Uterus (tissue), 2 donors: ENCODE measurements at regions not wholly inside any gene's neighbourhood (a gene's known extent, or its start where the extent isn't known, plus 50 kb on each side); places are given as distances from the start of the nearest gene placed in this dataset.

Experiments used
- POLR2A ChIP-seq, 2 donors: fragments of 450-650 bp; IDR thresholded peaks; one replicate each; pipeline ENCODE4 v1.6.1; 2016; ENCODE audit warnings: antibody characterized with exemption in 2 of 2, mild to moderate bottlenecking in 1 of 2, moderate library complexity in 1 of 2
- TF ChIP-seq, protein P1 (sequence below), 4 experiments: fragments of 200-600 bp in 2 of 4; fragments of 450-650 bp in 2 of 4; sonication (generic) in 2 of 4; IDR thresholded peaks; one replicate each; pipeline ENCODE4 v1.5.1; 2016 to 2019; ENCODE audit warnings: antibody characterized with exemption in 4 of 4, mild to moderate bottlenecking in 2 of 4, moderate library complexity in 1 of 4

- TF ChIP-seq, protein P1, sequence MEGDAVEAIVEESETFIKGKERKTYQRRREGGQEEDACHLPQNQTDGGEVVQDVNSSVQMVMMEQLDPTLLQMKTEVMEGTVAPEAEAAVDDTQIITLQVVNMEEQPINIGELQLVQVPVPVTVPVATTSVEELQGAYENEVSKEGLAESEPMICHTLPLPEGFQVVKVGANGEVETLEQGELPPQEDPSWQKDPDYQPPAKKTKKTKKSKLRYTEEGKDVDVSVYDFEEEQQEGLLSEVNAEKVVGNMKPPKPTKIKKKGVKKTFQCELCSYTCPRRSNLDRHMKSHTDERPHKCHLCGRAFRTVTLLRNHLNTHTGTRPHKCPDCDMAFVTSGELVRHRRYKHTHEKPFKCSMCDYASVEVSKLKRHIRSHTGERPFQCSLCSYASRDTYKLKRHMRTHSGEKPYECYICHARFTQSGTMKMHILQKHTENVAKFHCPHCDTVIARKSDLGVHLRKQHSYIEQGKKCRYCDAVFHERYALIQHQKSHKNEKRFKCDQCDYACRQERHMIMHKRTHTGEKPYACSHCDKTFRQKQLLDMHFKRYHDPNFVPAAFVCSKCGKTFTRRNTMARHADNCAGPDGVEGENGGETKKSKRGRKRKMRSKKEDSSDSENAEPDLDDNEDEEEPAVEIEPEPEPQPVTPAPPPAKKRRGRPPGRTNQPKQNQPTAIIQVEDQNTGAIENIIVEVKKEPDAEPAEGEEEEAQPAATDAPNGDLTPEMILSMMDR (IDR thresholded peaks at IDR 0.05) = no peak
- no peak for TF ChIP-seq POLR2A (IDR thresholded peaks at IDR 0.05)
Observed at GRCh38 chr10:123606955-123607354, 59.2 kb upstream of the GPR26 start.
